ENCODE measurements at regions not wholly inside any gene's neighbourhood (a gene's known extent, or its start where the extent isn't known, plus 50 kb on each side); places are given as distances from the start of the nearest gene placed in this dataset.

- TF ChIP-seq POLR2A (IDR thresholded peaks at IDR 0.05; ENCODE audit: low read length), result no peak
- TF ChIP-seq, protein P1, sequence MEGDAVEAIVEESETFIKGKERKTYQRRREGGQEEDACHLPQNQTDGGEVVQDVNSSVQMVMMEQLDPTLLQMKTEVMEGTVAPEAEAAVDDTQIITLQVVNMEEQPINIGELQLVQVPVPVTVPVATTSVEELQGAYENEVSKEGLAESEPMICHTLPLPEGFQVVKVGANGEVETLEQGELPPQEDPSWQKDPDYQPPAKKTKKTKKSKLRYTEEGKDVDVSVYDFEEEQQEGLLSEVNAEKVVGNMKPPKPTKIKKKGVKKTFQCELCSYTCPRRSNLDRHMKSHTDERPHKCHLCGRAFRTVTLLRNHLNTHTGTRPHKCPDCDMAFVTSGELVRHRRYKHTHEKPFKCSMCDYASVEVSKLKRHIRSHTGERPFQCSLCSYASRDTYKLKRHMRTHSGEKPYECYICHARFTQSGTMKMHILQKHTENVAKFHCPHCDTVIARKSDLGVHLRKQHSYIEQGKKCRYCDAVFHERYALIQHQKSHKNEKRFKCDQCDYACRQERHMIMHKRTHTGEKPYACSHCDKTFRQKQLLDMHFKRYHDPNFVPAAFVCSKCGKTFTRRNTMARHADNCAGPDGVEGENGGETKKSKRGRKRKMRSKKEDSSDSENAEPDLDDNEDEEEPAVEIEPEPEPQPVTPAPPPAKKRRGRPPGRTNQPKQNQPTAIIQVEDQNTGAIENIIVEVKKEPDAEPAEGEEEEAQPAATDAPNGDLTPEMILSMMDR (IDR thresholded peaks at IDR 0.05), result no peak
- TF ChIP-seq SREBF2 (IDR thresholded peaks at IDR 0.05), result no peak
- no peak for TF ChIP-seq HOXB13 (CRISPR knock-in tag; IDR thresholded peaks at IDR 0.05; ENCODE audit: low read depth)
- no peak for TF ChIP-seq RFX5 (IDR thresholded peaks at IDR 0.05)
Measured at GRCh38 chr16:86448306-86448890, 61.9 kb upstream of the FOXF1 start.

Data from A549 (cell line).